ENCODE measurements at regions not wholly inside any gene's neighbourhood (a gene's known extent, or its start where the extent isn't known, plus 50 kb on each side); places are given as distances from the start of the nearest gene placed in this dataset.

- H3K27ac Mint-ChIP-seq = no peak overlapping the region
- Histone ChIP-seq H3K9ac (ENCODE audit: extremely low read depth, low read length, poor library complexity, severe bottlenecking) (no peak overlapping the region), H3K4me3 (ENCODE audit: low read length) (peak overlapping the region; percentile 35)
These were observed 138.1 kb downstream of the EMB start for GRCh38 chr5:50302815-50303490.

GRCh38 chr5:50301756-50302155 is 139.3 kb downstream of the EMB start:
- no peak for DNase-seq
- Mint-ChIP-seq H3K27ac (no peak overlapping the region), H3K4me1 (no peaks in the 10 kb centered on the region), H3K36me3 (ENCODE audit: low read depth) (no peaks in the 10 kb centered on the region), H3K4me3 (no peak overlapping the region), H3K9me3 (peaks cover 63% of the 10 kb centered on the region), H3K27me3 (ENCODE audit: insufficient read depth) (no peaks in the 10 kb centered on the region)
- no peak for TF ChIP-seq CTCF (conservative IDR thresholded peaks at IDR 0.05)
- WGBS, 2 experiments (ENCODE audit: insufficient coverage in 1 of 2, insufficient read length in 1 of 2) = 33 to 40% methylated on average over 1 of the region's 1 CpG
- peaks cover 42% of the 10 kb centered on the region for H3K9me3 ChIP-seq (ENCODE audit: control insufficient read depth, low read length)
- no peak overlapping the region for H3K4me3 ChIP-seq (ENCODE audit: low read length)
- H3K4me1 ChIP-seq (ENCODE audit: control insufficient read depth, insufficient read depth, low read length) = no peaks in the 10 kb centered on the region
- no peaks in the 10 kb centered on the region for H3K27me3 ChIP-seq (ENCODE audit: control insufficient read depth, insufficient read depth, low read length, poor library complexity, severe bottlenecking)
- H3K9ac ChIP-seq (ENCODE audit: extremely low read depth, low read length, poor library complexity, severe bottlenecking) = no peak overlapping the region
- no peak overlapping the region for H3K27ac ChIP-seq (ENCODE audit: low read depth, low read length)
- no peaks in the 10 kb centered on the region for H3K36me3 ChIP-seq (ENCODE audit: control insufficient read depth, insufficient read depth, low read length)

More at GRCh38 chr5:50302815-50303490, 138.1 kb downstream of the EMB start:
- no peaks in the 10 kb centered on the region for H3K4me1 ChIP-seq (ENCODE audit: control insufficient read depth, insufficient read depth, low read length)
- no peaks in the 10 kb centered on the region for H3K27me3 ChIP-seq (ENCODE audit: control insufficient read depth, insufficient read depth, low read length, poor library complexity, severe bottlenecking)
- DNase-seq = no peak
- H3K9me3 ChIP-seq (ENCODE audit: control insufficient read depth, low read length) = peaks cover 42% of the 10 kb centered on the region
- no peaks in the 10 kb centered on the region for H3K36me3 ChIP-seq (ENCODE audit: control insufficient read depth, insufficient read depth, low read length)
- 87 to 92% methylated on average over 3 of the region's 3 CpGs for WGBS, 2 experiments (ENCODE audit: insufficient coverage in 1 of 2, insufficient read length in 1 of 2)
- no peak for TF ChIP-seq CTCF (conservative IDR thresholded peaks at IDR 0.05)
- Mint-ChIP-seq H3K4me1 (no peaks in the 10 kb centered on the region), H3K36me3 (ENCODE audit: low read depth) (no peaks in the 10 kb centered on the region), H3K9me3 (peaks cover 67% of the 10 kb centered on the region), H3K4me3 (no peak overlapping the region), H3K27me3 (ENCODE audit: insufficient read depth) (no peaks in the 10 kb centered on the region)
- H3K27ac ChIP-seq (ENCODE audit: low read depth, low read length) = no peak overlapping the region

GRCh38 chr5:50300878-50301277 is 140.2 kb downstream of the EMB start:
- Mint-ChIP-seq H3K36me3 (ENCODE audit: low read depth) (no peaks in the 10 kb centered on the region), H3K27me3 (ENCODE audit: insufficient read depth) (no peaks in the 10 kb centered on the region), H3K27ac (no peak overlapping the region), H3K4me1 (no peaks in the 10 kb centered on the region), H3K9me3 (peaks cover 66% of the 10 kb centered on the region), H3K4me3 (no peak overlapping the region)
- Histone ChIP-seq H3K9ac (ENCODE audit: extremely low read depth, low read length, poor library complexity, severe bottlenecking) (no peak overlapping the region), H3K36me3 (ENCODE audit: control insufficient read depth, insufficient read depth, low read length) (no peaks in the 10 kb centered on the region), H3K9me3 (ENCODE audit: control insufficient read depth, low read length) (peaks cover 40% of the 10 kb centered on the region), H3K4me1 (ENCODE audit: control insufficient read depth, insufficient read depth, low read length) (no peaks in the 10 kb centered on the region), H3K4me3 (ENCODE audit: low read length) (no peak overlapping the region), H3K27ac (ENCODE audit: low read depth, low read length) (no peak overlapping the region), H3K27me3 (ENCODE audit: control insufficient read depth, insufficient read depth, low read length, poor library complexity, severe bottlenecking) (no peaks in the 10 kb centered on the region)
- TF ChIP-seq CTCF (conservative IDR thresholded peaks at IDR 0.05) = no peak
- 75 to 89% methylated on average over 1 of the region's 1 CpG for WGBS, 2 experiments (ENCODE audit: insufficient coverage in 1 of 2, insufficient read length in 1 of 2)
- no peak for DNase-seq

Measured in endodermal cell (in vitro differentiated cells).